ENCODE measurements at regions not wholly inside any gene's neighbourhood (a gene's known extent, or its start where the extent isn't known, plus 50 kb on each side); places are given as distances from the start of the nearest gene placed in this dataset.

DNA sequence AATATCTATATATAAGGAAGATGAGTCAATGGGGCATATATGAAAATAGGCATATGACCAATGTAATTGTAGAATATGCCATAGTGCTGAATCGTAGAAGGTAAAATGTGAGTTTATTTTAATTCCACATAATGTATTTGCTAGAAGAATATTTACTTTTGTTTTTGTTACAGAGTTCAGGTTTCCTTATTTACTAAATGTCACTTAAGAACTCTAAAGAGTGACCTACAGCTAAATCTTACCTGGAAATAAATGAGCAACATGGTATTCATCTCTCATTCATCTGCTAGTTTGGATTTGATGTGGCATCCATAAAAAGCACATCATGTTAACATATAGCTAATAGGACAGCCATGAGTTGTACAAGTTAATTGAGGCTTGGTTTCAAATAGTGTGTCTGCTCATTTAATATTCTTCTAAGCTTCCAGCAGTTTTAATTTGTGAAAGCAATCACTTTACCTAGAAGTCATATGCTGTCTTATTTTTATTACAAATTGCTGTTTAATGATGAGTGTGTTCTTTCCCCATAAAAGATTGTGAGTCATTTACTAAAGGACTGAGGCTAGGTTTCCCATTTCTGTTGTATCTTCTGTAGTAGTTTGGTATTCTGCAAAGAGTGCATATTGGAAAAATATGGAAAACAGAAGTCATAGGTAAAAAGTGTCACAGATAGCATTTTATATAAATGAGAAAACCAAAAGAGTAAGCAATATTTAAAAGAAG, 222.1 kb upstream of the POU1F1 start:
- Histone ChIP-seq H3K4me1 (no peaks in the 10 kb centered on the region), H3K36me3 (no peaks in the 10 kb centered on the region), H3K27me3 (no peaks in the 10 kb centered on the region), H3K9me3 (no peaks in the 10 kb centered on the region), H3K27ac (no peak overlapping the region), H3K4me3 (no peak overlapping the region)
- WGBS, 2 donors: 93 to 94% methylated on average over 1 of the region's 1 CpG
- no peak for TF ChIP-seq EP300 (IDR thresholded peaks at IDR 0.05)
- TF ChIP-seq, protein P1, sequence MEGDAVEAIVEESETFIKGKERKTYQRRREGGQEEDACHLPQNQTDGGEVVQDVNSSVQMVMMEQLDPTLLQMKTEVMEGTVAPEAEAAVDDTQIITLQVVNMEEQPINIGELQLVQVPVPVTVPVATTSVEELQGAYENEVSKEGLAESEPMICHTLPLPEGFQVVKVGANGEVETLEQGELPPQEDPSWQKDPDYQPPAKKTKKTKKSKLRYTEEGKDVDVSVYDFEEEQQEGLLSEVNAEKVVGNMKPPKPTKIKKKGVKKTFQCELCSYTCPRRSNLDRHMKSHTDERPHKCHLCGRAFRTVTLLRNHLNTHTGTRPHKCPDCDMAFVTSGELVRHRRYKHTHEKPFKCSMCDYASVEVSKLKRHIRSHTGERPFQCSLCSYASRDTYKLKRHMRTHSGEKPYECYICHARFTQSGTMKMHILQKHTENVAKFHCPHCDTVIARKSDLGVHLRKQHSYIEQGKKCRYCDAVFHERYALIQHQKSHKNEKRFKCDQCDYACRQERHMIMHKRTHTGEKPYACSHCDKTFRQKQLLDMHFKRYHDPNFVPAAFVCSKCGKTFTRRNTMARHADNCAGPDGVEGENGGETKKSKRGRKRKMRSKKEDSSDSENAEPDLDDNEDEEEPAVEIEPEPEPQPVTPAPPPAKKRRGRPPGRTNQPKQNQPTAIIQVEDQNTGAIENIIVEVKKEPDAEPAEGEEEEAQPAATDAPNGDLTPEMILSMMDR (IDR thresholded peaks at IDR 0.05): no peak
- DNase-seq (ENCODE audit: low spot score in 2 of 2): no peak

DNA sequence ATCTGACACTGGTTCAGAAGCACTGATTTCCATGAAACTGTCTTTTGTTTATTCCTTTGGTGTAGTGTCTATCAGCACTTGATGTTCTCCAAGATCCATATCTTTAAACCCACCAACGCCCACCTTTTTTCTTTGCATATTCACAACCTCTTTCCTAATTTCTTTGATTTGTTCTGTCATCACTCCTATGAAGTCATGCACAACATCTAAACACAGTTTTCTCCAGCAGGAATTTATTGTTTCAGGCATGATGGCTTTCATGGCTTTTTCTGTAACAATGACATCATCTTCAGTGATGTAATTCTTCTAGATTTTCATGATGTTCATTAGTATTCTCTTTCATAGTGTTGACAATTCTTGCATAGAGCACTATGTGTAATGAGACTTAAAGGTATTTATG, 219.6 kb upstream of the POU1F1 start:
- H3K27ac ChIP-seq: no peak overlapping the region
- WGBS, 2 donors: 50 to 82% methylated on average over 1 of the region's 1 CpG
- no peak overlapping the region for H3K4me3 ChIP-seq
- no peaks in the 10 kb centered on the region for H3K36me3 ChIP-seq
- H3K9me3 ChIP-seq: no peaks in the 10 kb centered on the region
- H3K4me1 ChIP-seq: no peaks in the 10 kb centered on the region
- DNase-seq (ENCODE audit: low spot score in 2 of 2): no peak
- H3K27me3 ChIP-seq: no peaks in the 10 kb centered on the region
- TF ChIP-seq POLR2A (IDR thresholded peaks at IDR 0.05): no peak
- TF ChIP-seq, protein P1 (IDR thresholded peaks at IDR 0.05): no peak
- TF ChIP-seq EP300 (IDR thresholded peaks at IDR 0.05): no peak

DNA sequence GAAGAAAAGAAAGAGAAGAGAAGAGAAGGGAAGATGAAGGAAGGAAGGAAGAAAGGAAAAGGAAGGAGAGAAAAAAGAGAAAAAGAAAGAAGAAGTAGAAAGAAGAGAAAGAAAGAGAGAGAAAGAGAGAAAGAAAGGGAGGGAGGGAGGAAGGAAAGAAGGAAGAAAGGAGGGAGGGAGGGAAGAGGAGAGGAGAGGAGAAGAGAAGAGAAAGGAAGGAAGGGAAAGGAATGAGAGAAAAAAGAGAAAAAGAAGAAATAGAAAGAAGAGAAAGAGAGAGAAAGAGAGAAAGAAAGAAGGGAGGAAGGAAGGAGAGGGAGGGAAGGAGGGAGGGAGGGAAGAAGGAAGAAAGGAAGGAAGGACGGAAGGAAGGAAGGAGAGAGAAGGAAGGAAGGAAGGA, 217.9 kb upstream of the POU1F1 start:
- Histone ChIP-seq H3K27me3 (no peaks in the 10 kb centered on the region), H3K27ac (no peak overlapping the region), H3K9me3 (no peaks in the 10 kb centered on the region), H3K4me1 (no peaks in the 10 kb centered on the region), H3K4me3 (no peak overlapping the region), H3K36me3 (no peaks in the 10 kb centered on the region)
- no peak for DNase-seq (ENCODE audit: low spot score in 2 of 2)
- WGBS, 2 donors: 83 to 88% methylated on average over 1 of the region's 1 CpG
- TF ChIP-seq, protein P1 (IDR thresholded peaks at IDR 0.05): no peak
- TF ChIP-seq EP300 (IDR thresholded peaks at IDR 0.05) (no peak), POLR2A (IDR thresholded peaks at IDR 0.05) (no peak)

DNA sequence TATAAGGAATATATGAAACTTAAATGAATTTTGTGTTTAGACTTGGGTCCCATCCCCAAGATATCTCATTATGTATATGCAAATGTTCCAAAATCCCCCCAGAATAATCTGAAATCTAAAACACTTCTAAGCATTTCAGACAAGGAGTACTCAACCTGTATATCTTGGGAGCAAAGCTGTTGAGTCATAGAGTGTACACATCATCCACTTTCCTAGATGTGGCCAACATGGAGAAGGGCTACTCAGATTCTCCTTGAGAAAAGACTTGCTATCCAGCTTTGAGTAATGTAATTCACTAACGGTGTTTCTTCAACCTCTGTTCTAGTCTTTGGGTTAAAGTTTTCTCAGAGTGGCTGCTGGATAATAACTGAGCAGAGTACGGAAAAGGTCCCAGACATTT, 215.5 kb upstream of the POU1F1 start:
- WGBS, 2 donors: 81 to 87% methylated on average over 2 of the region's 2 CpGs

GRCh38 chr3:87489892-87490291, 213.5 kb upstream of the POU1F1 start:
- Histone ChIP-seq H3K36me3 (no peaks in the 10 kb centered on the region), H3K27me3 (no peaks in the 10 kb centered on the region), H3K4me1 (no peaks in the 10 kb centered on the region), H3K27ac (no peak overlapping the region), H3K4me3 (no peak overlapping the region), H3K9me3 (no peaks in the 10 kb centered on the region)
- WGBS, 2 donors: 61 to 64% methylated on average over 4 of the region's 4 CpGs
- no peak for DNase-seq (ENCODE audit: low spot score in 2 of 2)
- TF ChIP-seq POLR2A (IDR thresholded peaks at IDR 0.05): no peak
- no peak for TF ChIP-seq EP300 (IDR thresholded peaks at IDR 0.05)
- TF ChIP-seq, protein P1 (IDR thresholded peaks at IDR 0.05): no peak

More for the DNA sequence above, 215.5 kb upstream of the POU1F1 start:
- Histone ChIP-seq H3K4me1 (no peaks in the 10 kb centered on the region), H3K27ac (no peak overlapping the region), H3K9me3 (no peaks in the 10 kb centered on the region), H3K27me3 (no peaks in the 10 kb centered on the region), H3K36me3 (no peaks in the 10 kb centered on the region), H3K4me3 (no peak overlapping the region)
- TF ChIP-seq EP300 (IDR thresholded peaks at IDR 0.05) (no peak), POLR2A (IDR thresholded peaks at IDR 0.05) (no peak)
- TF ChIP-seq, protein P1 (IDR thresholded peaks at IDR 0.05): no peak
- no peak for DNase-seq (ENCODE audit: low spot score in 2 of 2)
